ENCODE measurements at regions not wholly inside any gene's neighbourhood (a gene's known extent, or its start where the extent isn't known, plus 50 kb on each side); places are given as distances from the start of the nearest gene placed in this dataset.
"Not testable (repeated sequence)": the region's sequence is repeated elsewhere in the genome, so short reads cannot be mapped to it uniquely, and the experiment has no call there.

DNA sequence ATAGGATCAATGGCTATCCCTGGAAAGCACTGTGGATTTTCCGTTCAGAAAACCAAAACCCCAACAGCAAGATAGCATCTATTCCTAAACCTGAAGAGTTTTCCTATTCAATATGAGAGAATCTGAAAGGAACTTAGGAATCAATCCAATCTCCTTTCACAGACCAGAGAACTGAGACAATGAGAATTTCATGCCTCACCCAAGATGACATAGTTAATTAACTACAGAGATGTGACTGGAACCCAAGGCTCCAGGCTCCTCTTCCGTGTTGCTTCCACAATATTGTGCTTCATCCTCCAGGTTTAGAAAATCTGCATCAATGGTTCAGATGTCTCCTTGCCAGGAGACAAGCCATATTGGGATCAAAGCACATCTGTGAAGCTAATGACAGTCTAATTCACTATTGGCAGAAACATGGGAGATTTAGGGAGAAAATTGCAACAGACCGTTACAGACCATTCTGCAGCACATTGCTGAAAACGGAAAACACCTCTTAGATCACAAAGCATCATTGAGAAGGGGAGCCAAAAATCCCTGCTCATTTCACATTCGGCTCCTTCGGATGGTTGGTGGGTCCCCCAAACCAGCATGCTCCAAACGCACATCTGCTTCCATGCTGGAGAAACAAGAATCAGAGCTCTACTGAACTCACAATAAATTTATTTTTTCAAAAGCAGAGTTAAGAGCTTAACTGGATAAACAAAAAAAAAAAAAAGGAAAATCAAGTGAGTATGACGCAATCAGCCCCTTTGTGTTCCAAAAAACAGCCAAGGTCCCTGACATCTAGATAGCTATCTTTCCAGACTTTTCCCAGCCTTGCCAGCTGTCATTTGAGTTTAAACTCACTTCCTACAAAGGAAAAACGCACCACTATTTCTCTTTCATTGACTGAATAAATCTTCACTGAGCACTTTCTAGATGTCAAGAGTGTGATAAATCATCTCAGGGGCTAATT, 290.3 kb downstream of the C1D start:
- no peaks in the 10 kb centered on the region for H3K4me1 Mint-ChIP-seq
- H3K27me3 Mint-ChIP-seq = peaks cover 10% of the 10 kb centered on the region
- DNase-seq (ENCODE audit: low spot score in 2 of 2) (no peak), ATAC-seq (ENCODE audit: low read depth) (no peak)
- no peaks in the 10 kb centered on the region for H3K9me3 Mint-ChIP-seq
- no peak overlapping the region for H3K27ac Mint-ChIP-seq
- no peaks in the 10 kb centered on the region for H3K36me3 Mint-ChIP-seq
- no peak overlapping the region for H3K4me3 Mint-ChIP-seq

DNA sequence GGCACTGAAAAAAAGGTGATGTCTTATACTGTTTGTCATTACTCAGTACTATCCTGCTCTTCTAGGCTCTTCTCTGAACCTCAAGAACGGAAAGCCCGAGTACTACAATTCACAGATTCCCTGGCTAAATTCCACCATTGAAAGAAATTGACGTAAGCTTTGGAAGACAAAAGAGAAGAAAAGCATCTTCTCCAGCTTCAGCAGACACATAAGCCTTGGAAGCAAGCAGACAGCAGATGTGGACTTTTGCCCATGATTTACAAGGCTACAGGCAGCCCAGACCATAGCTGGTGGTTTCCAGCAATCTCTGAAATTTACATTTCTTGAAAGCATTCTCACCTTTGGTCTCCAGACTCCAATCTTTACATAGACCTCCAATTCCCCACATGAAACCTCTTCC, 289.0 kb downstream of the C1D start:
- no peak overlapping the region for H3K27ac Mint-ChIP-seq
- DNase-seq (ENCODE audit: low spot score in 2 of 2) (no peak), ATAC-seq (ENCODE audit: low read depth) (no peak)
- no peaks in the 10 kb centered on the region for H3K9me3 Mint-ChIP-seq
- no peaks in the 10 kb centered on the region for H3K36me3 Mint-ChIP-seq
- no peak overlapping the region for H3K4me3 Mint-ChIP-seq
- no peaks in the 10 kb centered on the region for H3K4me1 Mint-ChIP-seq
- peaks cover 10% of the 10 kb centered on the region for H3K27me3 Mint-ChIP-seq

DNA sequence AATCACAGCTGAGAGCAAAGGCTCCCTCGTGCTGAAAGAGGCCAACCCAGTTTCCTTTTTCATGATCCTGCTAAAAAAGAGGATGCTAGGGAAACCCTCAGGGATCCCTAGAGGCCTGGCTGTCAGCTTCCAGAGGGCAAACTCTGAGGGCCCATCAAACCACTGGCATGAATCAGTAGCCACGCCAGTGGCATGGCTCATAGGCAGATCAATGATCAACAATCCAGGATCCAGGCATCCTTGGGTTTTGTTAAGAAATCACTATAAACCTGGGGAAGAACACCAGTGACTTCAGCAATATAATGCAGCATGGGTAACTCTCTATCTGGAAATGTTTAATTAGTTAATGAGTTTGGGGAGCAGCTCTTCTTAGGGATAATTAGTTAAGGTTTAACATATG, 286.5 kb downstream of the C1D start:
- no peaks in the 10 kb centered on the region for H3K36me3 Mint-ChIP-seq

DNA sequence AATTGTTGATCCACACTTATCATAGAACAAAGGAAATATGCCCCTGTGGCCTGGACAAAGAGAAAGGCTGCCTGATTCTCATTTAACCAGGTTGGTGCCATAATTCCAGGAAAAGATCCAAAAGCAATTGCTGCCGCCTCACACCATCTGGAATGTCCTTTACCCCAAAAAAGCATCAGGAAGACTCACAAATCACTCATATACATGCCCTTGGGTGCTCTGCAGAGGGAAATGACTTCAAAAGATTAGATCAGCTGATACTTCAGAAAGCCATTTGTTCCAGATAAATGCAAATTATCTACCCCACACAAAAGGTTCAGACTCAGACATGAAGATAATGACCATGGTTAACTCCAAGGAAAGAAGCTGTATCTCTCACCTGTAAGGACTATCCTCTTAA, 285.8 kb downstream of the C1D start:
- no peak for DNase-seq (ENCODE audit: low spot score in 2 of 2)
- Mint-ChIP-seq H3K4me1 (no peaks in the 10 kb centered on the region), H3K27ac (no peak overlapping the region), H3K27me3 (peaks cover 10% of the 10 kb centered on the region), H3K4me3 (no peak overlapping the region), H3K9me3 (no peaks in the 10 kb centered on the region), H3K36me3 (no peaks in the 10 kb centered on the region)
- ATAC-seq (ENCODE audit: low read depth) = no peak

More for the DNA sequence above, 286.5 kb downstream of the C1D start:
- no peak overlapping the region for H3K27ac Mint-ChIP-seq
- DNase-seq (ENCODE audit: low spot score in 2 of 2) (no peak), ATAC-seq (ENCODE audit: low read depth) (no peak)
- H3K4me3 Mint-ChIP-seq = no peak overlapping the region
- no peaks in the 10 kb centered on the region for H3K9me3 Mint-ChIP-seq
- H3K4me1 Mint-ChIP-seq = no peaks in the 10 kb centered on the region
- peaks cover 10% of the 10 kb centered on the region for H3K27me3 Mint-ChIP-seq

DNA sequence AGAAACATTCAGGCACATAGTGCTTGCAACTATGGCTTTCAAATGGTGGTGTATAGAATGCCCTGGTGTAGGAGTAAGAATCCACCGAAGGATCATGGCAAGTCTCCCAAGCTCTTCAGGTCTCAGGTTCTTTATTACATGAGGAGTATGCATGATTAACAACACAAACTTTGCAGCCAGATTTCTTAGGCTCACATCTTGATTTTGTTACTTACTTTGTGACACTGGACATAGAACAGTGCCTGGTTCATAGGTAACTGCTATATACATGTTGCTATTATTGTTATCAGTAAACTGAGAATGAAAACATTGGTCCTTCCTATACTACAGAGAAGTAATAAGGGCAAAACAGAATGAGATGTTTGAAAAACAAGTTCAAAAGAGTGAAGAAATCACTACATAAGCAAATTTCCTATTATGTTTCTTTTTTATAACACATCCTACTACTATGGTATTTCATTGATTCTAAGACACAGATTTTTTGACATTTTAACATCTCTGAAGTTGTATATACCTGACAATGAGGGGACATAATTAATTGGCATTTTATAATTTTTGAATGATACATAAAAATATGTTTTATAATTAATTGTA, 284.9 kb downstream of the C1D start:
- Mint-ChIP-seq H3K27ac (no peak overlapping the region), H3K27me3 (peaks cover 6% of the 10 kb centered on the region), H3K9me3 (no peaks in the 10 kb centered on the region), H3K36me3 (no peaks in the 10 kb centered on the region), H3K4me1 (no peaks in the 10 kb centered on the region), H3K4me3 (no peak overlapping the region)
- DNase-seq (ENCODE audit: low spot score in 2 of 2) (no peak), ATAC-seq (ENCODE audit: low read depth) (no peak)

DNA sequence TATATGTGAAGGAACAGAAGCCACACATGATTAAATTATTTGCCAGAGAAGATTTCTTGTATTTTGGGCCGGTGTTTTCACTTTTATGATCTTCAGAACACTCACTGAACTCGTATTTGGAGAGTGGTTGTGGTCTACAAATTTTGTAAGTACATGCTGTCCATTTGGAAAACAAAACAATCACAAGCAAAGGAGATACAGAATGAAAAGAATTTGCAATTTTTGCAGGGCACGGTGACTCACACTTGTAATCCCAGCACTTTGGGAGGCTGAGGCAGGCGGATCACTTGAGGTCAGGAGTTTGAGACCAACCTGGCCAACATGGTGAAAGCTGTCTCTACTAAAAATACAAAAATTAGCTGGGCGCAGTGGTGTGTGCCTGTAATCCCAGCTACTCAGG, 282.0 kb downstream of the C1D start:
- not testable (repeated sequence) for H3K27me3 Mint-ChIP-seq; H3K4me3 Mint-ChIP-seq; H3K4me1 Mint-ChIP-seq; ATAC-seq (ENCODE audit: low read depth); H3K9me3 Mint-ChIP-seq; DNase-seq (ENCODE audit: low spot score in 2 of 2); H3K27ac Mint-ChIP-seq; H3K36me3 Mint-ChIP-seq

DNA sequence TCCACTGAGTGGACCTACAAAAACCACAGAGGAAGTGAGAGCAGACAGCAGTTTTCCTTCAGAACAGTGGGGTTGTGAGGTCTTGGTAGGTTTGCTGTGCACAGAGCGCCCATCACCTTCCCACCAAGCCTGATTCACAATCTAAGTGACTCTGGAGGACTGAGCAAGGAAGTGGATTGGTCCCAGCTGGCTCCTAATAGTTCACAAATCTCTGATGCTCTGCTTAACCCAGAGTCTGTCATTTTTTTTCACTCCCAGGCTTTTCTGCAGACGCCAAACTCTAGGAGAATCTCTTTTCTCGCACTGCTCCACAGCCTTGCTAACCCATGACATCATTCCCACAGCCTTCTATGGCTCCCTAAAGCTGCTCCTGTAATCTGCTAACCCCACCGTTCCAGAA, 280.4 kb downstream of the C1D start:
- no peaks in the 10 kb centered on the region for H3K27me3 Mint-ChIP-seq
- DNase-seq (ENCODE audit: low spot score in 2 of 2) = no peak
- no peak overlapping the region for H3K4me3 Mint-ChIP-seq
- no peaks in the 10 kb centered on the region for H3K9me3 Mint-ChIP-seq
- H3K4me1 Mint-ChIP-seq = no peaks in the 10 kb centered on the region
- H3K36me3 Mint-ChIP-seq = no peaks in the 10 kb centered on the region
- ATAC-seq (ENCODE audit: low read depth) = no peak
- H3K27ac Mint-ChIP-seq = no peak overlapping the region

DNA sequence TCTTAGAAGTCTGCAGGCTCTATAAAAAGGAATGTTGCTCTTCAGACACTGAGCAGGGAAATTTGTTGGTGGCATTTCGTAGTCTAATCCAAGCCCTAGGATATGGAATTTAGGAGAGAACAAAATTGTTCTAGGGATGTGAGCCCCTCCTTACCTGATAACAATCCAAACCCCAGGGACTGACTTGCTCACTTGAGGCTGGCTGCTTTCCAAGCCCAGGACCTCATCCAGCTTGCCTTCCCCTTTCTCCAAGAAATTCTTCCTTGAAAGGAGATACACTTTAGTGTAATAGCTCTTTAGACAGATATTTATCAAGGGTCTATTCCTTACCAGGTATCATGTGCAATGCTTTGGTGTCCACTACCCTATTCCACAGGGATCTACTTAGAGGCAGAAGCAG, 279.8 kb downstream of the C1D start:
- Mint-ChIP-seq H3K4me1 (no peaks in the 10 kb centered on the region), H3K27ac (no peak overlapping the region), H3K4me3 (no peak overlapping the region), H3K36me3 (no peaks in the 10 kb centered on the region), H3K9me3 (no peaks in the 10 kb centered on the region), H3K27me3 (no peaks in the 10 kb centered on the region)
- no peak for ATAC-seq (ENCODE audit: low read depth)
- DNase-seq (ENCODE audit: low spot score in 2 of 2) = no peak

DNA sequence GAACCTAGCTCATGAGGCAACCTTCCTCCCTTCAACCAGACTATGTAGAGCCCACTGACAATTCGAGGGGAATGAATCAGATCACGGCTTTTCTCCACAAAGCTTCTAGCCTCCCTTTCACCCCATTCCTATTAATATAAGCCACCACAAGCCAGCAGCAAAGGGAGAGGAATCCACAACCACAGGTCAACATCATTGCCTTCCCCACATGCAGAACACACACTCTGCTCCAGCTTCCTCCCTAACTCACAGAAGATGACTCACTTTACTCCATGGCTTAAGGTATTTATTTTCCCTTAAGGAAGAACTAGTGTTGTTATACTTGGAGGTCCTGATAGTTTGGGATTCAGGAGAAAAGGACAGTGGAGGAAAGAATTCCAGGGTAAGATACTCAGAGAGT, 272.2 kb downstream of the C1D start:
- no peak for DNase-seq (ENCODE audit: low spot score in 2 of 2)
- no peak for ATAC-seq (ENCODE audit: low read depth)
- H3K4me1 Mint-ChIP-seq = no peaks in the 10 kb centered on the region
- no peaks in the 10 kb centered on the region for H3K36me3 Mint-ChIP-seq
- H3K27ac Mint-ChIP-seq = no peak overlapping the region
- H3K9me3 Mint-ChIP-seq = no peaks in the 10 kb centered on the region
- H3K27me3 Mint-ChIP-seq = no peaks in the 10 kb centered on the region
- no peak overlapping the region for H3K4me3 Mint-ChIP-seq

DNA sequence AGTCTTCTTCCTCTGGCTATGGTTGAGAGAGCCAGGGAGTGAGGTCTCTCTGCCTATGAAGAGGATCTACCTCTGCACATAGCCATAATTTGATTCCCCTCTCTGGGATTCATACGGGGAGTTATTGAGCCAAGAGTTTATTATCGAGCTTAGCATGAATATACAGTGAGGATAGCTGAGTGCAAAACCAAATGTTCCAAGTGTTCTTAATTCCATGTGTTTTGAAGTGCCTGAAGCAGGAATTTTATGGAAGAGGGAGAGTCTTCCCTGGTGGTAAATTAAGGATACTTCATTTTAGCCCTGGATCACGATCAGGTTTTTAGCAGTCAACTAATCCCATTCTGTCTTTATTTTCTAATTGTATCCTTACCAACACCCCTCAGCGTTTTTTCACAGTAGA, 270.6 kb downstream of the C1D start:
- Mint-ChIP-seq H3K4me3 (no peak overlapping the region), H3K36me3 (no peaks in the 10 kb centered on the region), H3K27ac (no peak overlapping the region), H3K9me3 (no peaks in the 10 kb centered on the region), H3K27me3 (peaks cover 8% of the 10 kb centered on the region), H3K4me1 (no peaks in the 10 kb centered on the region)
- ATAC-seq (ENCODE audit: low read depth) (no peak), DNase-seq (ENCODE audit: low spot score in 2 of 2) (no peak)

DNA sequence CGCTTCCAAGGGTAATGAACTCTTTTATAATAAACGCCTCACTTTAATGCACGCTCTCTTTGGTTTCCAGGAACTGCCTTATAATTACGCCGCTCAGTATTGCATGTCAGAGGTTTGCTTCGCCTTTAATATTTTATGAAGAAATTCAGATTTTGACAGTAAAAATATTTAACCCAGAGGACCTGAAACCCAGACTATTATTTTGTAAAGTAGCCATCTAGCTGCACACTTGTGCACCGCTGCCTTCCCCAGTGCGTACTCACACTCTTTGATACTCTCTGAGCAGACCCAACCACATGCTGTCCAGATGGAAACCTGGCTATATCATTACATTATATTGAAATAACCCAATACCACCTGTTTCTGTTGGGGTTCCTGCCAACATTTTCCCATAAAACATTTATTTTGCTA, 270.1 kb downstream of the C1D start:
- Mint-ChIP-seq H3K27ac (no peak overlapping the region), H3K27me3 (peaks cover 8% of the 10 kb centered on the region), H3K36me3 (no peaks in the 10 kb centered on the region), H3K4me1 (no peaks in the 10 kb centered on the region), H3K4me3 (no peak overlapping the region), H3K9me3 (no peaks in the 10 kb centered on the region)
- ATAC-seq (ENCODE audit: low read depth) = no peak
- DNase-seq (ENCODE audit: low spot score in 2 of 2) = no peak

DNA sequence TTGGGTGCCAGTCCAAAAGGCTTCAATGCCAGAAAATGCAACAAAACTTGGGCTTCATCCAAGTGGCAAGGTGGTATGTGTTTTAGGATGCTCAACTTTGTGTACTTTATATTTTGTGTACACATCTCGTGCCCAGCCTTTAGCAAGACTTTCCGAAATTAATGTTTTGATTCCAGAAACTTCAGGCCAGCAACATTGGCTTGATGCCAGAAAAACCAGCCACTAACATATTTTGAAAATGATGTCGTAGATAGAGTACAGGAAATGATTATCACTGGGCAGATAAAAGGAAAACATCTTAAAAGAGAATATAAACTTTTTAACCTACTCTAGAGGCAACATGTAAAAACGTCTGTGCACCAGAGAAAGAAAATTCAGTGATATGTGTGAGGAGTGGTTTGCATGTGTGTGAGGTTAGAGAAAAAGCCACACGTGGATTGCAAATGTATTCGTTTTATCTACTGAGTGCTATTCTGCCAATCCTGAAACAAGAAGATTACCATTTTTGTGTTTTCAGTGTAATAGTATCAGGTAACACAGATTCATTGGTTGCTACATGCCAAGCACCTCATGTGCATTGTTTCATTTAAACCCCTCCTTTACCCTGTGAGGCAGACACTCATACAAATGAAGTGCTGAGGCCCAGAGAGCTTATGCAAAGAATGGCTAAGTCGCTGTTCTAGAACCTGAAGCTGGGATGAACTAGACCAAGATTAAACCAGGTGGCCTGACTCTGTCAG, 264.8 kb downstream of the C1D start:
- H3K4me1 Mint-ChIP-seq = no peaks in the 10 kb centered on the region
- peaks cover 8% of the 10 kb centered on the region for H3K27me3 Mint-ChIP-seq
- H3K36me3 Mint-ChIP-seq = no peaks in the 10 kb centered on the region
- DNase-seq (ENCODE audit: low spot score in 2 of 2) (no peak), ATAC-seq (ENCODE audit: low read depth) (no peak)
- no peak overlapping the region for H3K4me3 Mint-ChIP-seq
- H3K27ac Mint-ChIP-seq = no peak overlapping the region
- H3K9me3 Mint-ChIP-seq = no peaks in the 10 kb centered on the region

DNA sequence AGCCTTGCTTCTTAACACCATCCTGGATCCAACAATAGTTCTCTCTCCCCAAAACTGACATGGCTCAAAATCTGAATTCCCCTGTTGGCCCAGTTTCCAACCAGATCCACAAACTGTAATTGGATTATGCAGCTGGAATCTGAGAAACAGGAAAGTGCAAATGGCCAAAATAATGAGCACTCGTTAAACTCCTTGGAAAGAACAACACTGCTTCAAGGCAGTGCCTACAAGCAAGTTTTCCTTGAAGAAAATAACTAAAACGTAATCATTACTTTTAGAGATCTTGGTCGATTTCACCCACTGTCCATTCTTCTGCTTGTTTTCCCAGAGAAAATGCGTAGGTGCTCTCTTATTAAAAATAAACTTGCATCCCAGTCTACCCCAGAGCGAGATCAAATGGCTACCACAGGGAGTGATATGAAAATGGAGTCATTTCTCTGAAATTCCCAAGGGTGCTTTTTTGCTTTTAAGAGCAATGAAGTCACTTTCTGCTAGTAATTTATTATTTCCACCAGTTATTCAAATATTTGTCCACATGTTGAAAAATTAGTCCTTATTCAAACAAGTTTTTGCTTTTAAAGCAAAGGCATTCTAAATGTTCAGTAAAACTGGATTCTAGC, 264.2 kb downstream of the C1D start:
- DNase-seq (ENCODE audit: low spot score in 2 of 2) (no peak), ATAC-seq (ENCODE audit: low read depth) (no peak)
- no peaks in the 10 kb centered on the region for H3K9me3 Mint-ChIP-seq
- peaks cover 10% of the 10 kb centered on the region for H3K27me3 Mint-ChIP-seq
- no peaks in the 10 kb centered on the region for H3K4me1 Mint-ChIP-seq
- no peak overlapping the region for H3K4me3 Mint-ChIP-seq
- no peaks in the 10 kb centered on the region for H3K36me3 Mint-ChIP-seq
- H3K27ac Mint-ChIP-seq = no peak overlapping the region

DNA sequence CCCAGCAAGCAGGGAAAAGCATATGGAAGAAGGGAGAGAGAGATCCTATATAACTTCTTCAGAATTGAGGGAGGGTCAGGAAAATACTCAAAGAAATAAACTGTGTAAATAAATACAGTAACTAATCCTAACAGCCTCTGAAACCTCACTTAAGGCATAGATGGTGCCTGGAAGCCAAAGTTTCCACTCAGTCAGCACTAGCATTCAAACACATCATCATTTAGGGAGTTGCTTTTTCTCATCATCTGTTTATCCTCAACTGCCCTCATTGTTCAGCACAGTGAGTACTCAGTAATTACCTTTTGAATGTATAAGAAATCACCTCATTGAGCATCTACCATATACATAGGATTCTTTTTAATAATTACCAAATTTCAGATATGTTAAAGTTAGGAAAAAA, 262.9 kb downstream of the C1D start:
- Mint-ChIP-seq H3K4me3 (no peak overlapping the region), H3K36me3 (no peaks in the 10 kb centered on the region), H3K27ac (no peak overlapping the region), H3K4me1 (no peaks in the 10 kb centered on the region), H3K9me3 (no peaks in the 10 kb centered on the region), H3K27me3 (peaks cover 10% of the 10 kb centered on the region)
- DNase-seq (ENCODE audit: low spot score in 2 of 2) = no peak
- ATAC-seq (ENCODE audit: low read depth) = no peak
